ENCODE measurements at regions not wholly inside any gene's neighbourhood (a gene's known extent, or its start where the extent isn't known, plus 50 kb on each side); places are given as distances from the start of the nearest gene placed in this dataset.

DNA sequence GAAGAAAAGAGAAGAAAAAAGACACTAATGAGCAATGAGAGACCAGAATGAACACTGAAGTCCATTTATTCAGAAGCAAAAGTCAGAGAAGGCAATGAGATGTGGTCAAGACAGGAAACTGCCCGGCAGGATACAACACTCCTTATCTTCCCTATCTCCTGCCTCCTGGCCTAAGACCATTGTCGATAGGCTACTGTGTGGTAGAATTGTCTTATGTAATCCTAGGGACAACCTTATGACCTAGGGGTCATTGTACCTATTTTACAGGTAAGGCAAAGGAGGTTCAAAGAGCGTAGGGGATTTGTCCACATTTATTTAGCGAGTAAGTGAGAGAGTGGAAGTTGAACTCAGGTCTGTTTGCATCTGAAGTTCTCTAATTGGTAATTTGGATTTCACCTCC, 63.0 kb upstream of the PTPN3 start:
- TF ChIP-seq, protein P1, sequence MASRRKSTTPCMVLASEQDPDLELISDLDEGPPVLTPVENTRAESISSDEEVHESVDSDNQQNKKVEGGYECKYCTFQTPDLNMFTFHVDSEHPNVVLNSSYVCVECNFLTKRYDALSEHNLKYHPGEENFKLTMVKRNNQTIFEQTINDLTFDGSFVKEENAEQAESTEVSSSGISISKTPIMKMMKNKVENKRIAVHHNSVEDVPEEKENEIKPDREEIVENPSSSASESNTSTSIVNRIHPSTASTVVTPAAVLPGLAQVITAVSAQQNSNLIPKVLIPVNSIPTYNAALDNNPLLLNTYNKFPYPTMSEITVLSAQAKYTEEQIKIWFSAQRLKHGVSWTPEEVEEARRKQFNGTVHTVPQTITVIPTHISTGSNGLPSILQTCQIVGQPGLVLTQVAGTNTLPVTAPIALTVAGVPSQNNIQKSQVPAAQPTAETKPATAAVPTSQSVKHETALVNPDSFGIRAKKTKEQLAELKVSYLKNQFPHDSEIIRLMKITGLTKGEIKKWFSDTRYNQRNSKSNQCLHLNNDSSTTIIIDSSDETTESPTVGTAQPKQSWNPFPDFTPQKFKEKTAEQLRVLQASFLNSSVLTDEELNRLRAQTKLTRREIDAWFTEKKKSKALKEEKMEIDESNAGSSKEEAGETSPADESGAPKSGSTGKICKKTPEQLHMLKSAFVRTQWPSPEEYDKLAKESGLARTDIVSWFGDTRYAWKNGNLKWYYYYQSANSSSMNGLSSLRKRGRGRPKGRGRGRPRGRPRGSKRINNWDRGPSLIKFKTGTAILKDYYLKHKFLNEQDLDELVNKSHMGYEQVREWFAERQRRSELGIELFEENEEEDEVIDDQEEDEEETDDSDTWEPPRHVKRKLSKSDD (conservative IDR thresholded peaks at IDR 0.05; ENCODE audit: low read length): no peak
- TF ChIP-seq NFATC3 (IDR thresholded peaks at IDR 0.05) (no peak), EGR1 (conservative IDR thresholded peaks at IDR 0.05) (no peak), ZFX (CRISPR knock-in tag; IDR thresholded peaks at IDR 0.05) (no peak), FUS (optimal IDR thresholded peaks at IDR 0.05; ENCODE audit: low read depth, low read length) (no peak), KLF16 (IDR thresholded peaks at IDR 0.05) (no peak), MCM5 (IDR thresholded peaks at IDR 0.05; ENCODE audit: low read depth) (no peak), ASH1L (IDR thresholded peaks at IDR 0.05; ENCODE audit: borderline replicate concordance, low read depth, partially characterized antibody) (no peak)
- TF ChIP-seq, protein P2, sequence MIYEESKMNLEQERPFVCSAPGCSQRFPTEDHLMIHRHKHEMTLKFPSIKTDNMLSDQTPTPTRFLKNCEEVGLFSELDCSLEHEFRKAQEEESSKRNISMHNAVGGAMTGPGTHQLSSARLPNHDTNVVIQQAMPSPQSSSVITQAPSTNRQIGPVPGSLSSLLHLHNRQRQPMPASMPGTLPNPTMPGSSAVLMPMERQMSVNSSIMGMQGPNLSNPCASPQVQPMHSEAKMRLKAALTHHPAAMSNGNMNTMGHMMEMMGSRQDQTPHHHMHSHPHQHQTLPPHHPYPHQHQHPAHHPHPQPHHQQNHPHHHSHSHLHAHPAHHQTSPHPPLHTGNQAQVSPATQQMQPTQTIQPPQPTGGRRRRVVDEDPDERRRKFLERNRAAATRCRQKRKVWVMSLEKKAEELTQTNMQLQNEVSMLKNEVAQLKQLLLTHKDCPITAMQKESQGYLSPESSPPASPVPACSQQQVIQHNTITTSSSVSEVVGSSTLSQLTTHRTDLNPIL (CRISPR knock-in tag; IDR thresholded peaks at IDR 0.05): no peak
- TF ChIP-seq, protein P3, sequence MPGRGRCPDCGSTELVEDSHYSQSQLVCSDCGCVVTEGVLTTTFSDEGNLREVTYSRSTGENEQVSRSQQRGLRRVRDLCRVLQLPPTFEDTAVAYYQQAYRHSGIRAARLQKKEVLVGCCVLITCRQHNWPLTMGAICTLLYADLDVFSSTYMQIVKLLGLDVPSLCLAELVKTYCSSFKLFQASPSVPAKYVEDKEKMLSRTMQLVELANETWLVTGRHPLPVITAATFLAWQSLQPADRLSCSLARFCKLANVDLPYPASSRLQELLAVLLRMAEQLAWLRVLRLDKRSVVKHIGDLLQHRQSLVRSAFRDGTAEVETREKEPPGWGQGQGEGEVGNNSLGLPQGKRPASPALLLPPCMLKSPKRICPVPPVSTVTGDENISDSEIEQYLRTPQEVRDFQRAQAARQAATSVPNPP (IDR thresholded peaks at IDR 0.05; ENCODE audit: borderline replicate concordance, insufficient read depth, insufficient read length): no peak
- TF ChIP-seq, protein P4, sequence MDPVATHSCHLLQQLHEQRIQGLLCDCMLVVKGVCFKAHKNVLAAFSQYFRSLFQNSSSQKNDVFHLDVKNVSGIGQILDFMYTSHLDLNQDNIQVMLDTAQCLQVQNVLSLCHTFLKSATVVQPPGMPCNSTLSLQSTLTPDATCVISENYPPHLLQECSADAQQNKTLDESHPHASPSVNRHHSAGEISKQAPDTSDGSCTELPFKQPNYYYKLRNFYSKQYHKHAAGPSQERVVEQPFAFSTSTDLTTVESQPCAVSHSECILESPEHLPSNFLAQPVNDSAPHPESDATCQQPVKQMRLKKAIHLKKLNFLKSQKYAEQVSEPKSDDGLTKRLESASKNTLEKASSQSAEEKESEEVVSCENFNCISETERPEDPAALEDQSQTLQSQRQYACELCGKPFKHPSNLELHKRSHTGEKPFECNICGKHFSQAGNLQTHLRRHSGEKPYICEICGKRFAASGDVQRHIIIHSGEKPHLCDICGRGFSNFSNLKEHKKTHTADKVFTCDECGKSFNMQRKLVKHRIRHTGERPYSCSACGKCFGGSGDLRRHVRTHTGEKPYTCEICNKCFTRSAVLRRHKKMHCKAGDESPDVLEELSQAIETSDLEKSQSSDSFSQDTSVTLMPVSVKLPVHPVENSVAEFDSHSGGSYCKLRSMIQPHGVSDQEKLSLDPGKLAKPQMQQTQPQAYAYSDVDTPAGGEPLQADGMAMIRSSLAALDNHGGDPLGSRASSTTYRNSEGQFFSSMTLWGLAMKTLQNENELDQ (CRISPR knock-in tag; IDR thresholded peaks at IDR 0.05; ENCODE audit: borderline replicate concordance): no peak
- TF ChIP-seq, protein P5, sequence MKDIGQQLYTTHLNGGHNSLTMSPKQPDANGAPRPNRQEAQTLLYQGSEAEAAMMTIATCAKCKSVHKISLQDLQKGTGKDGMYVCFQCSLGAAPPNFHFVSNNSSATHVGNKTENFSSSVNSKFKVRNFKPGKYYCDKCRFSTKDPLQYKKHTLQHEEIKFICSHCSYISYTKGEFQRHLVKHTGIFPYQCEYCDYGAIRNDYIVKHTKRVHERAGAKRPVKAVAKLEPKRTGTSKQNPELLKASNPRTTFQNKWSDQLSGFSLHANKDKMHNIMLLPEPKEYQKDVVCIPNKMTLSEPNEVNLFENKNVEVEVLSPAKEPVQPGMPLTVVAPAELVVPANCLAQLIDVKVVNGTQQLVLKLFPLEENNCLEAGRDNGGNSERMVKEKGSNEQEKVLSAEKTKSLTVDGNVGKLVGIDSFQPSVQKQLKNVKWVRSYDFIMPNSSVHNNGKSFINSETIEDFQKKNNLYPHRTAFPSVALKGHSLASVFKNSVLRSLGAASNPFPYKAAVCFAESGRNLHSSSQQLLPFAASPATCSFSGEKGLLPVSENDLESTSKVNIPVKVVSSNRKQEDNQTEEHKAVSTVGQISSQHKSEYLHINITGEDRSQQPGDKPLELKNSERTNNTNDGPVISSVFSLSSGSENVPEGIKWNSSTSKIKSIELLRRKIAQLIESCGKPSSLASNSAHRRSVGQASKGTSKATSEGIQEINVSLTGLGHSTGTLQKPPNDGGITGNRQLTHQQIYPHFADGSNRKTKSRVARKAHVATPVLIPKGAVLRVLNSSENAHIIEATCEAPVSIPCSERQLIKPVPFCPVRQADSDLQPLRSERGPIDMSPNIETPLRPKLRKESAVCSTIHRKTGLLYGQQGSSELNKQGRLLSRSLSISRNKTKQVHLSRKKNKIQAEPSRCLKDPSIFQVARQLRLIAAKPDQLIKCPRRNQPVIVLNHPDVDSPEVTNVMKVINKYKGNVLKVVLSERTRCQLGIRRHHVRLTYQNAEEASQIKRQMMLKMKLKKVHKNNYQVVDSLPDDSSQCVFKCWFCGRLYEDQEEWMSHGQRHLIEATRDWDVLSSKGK (CRISPR knock-in tag; IDR thresholded peaks at IDR 0.05): no peak
- in situ Hi-C loops (cut with MboI) (no loop called here), intact Hi-C loops (cut with micrococcal nuclease) (loop anchor here (10.0 kb wide), 2 partner anchors 324 to 724 kb away; no protein-coding TSS in a partner anchor)
- DNase-seq (ENCODE audit: extremely low read depth in 1 of 4, low spot score in 3 of 4): no peak
- CTCF ChIA-PET (ENCODE audit: low intra/inter-chr PET ratio): no interaction called here
- Histone ChIP-seq H3K27ac (ENCODE audit: extremely low read depth, low read depth, low read length) (no peak overlapping the region), H3K9me3 (replicated peaks; ENCODE audit: control insufficient read depth, insufficient read depth, low read depth, low read length) (no peaks in the 10 kb centered on the region), H3K4me1 (replicated peaks in 1 of 2; ENCODE audit: control insufficient read depth in 2 of 2, insufficient read depth in 2 of 2, low read length in 2 of 2) (no peaks in the 10 kb centered on the region), H4K20me1 (replicated peaks; ENCODE audit: control insufficient read depth, insufficient read depth, low read length) (no peaks in the 10 kb centered on the region; the same call in 1 of the 2 replicates), H3K36me3 (ENCODE audit: control insufficient read depth, insufficient read depth, low read length) (no peaks in the 10 kb centered on the region), H3K27me3 (ENCODE audit: control insufficient read depth in 2 of 2, insufficient read depth in 2 of 2, low read length in 2 of 2) (no peaks in the 10 kb centered on the region), H3K4me2 (ENCODE audit: insufficient read depth, low read length) (no peak overlapping the region), H3K79me2 (ENCODE audit: control insufficient read depth, insufficient read depth, low read length) (no peaks in the 10 kb centered on the region), H3K9ac (ENCODE audit: insufficient read depth in 1 of 2, low read depth in 2 of 2, low read length in 2 of 2) (no peak overlapping the region), H2AFZ (ENCODE audit: low read depth, low read length) (no peak overlapping the region), H3K9me1 (ENCODE audit: control insufficient read depth, insufficient read depth, low read length) (no peaks in the 10 kb centered on the region), H3K4me3 (no peak overlapping the region)
- 1% methylated on average over 4 of the region's 4 CpGs for whole genome bisulfite sequencing (ENCODE audit: insufficient coverage, low coverage, missing lambda C conversion rate)
- POLR2A ChIA-PET: no interaction called here
- no TSS peak for BruUV-seq (replicated peaks)
- ATAC-seq: no peak
- FAIRE-seq: no peak
